Loucy (cell line): ENCODE measurements at regions not wholly inside any gene's neighbourhood (a gene's known extent, or its start where the extent isn't known, plus 50 kb on each side); places are given as distances from the start of the nearest gene placed in this dataset.

Source experiments
- EZH2phosphoT487 ChIP-seq: fragments of 200-600 bp; IDR thresholded peaks from 2 replicates; pipeline ENCODE4 v1.6.1; 2018; ENCODE audit warnings: antibody characterized with exemption, mild to moderate bottlenecking, moderate library complexity, borderline replicate concordance
- TF ChIP-seq, protein P1 (sequence below): fragments of 200-600 bp; sonication (generic); conservative IDR thresholded peaks from 2 replicates; pipeline ENCODE4 v1.5.1; 2014; ENCODE audit warnings: mild to moderate bottlenecking, antibody characterized with exemption, low read length

DNA sequence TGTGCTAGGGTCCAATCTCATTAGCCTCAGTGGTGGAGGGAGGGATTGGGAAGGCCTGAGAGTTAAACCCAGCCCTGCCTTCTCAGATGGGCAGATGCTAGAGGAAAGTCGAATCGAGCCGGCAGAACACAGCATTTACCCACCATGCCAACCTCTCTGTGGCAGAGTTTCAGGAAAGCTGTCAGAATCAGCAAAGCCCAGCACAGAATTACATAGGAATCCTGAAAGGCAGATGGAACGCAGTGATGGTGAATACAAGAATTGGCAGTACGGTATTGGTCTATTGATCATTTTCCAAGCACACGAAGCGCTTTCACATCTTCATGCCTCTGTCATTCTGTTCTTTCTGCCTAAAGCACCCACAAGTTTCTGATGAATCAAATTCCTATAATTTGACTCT is 417.7 kb upstream of the RBMS3 start:
- TF ChIP-seq, protein P1, sequence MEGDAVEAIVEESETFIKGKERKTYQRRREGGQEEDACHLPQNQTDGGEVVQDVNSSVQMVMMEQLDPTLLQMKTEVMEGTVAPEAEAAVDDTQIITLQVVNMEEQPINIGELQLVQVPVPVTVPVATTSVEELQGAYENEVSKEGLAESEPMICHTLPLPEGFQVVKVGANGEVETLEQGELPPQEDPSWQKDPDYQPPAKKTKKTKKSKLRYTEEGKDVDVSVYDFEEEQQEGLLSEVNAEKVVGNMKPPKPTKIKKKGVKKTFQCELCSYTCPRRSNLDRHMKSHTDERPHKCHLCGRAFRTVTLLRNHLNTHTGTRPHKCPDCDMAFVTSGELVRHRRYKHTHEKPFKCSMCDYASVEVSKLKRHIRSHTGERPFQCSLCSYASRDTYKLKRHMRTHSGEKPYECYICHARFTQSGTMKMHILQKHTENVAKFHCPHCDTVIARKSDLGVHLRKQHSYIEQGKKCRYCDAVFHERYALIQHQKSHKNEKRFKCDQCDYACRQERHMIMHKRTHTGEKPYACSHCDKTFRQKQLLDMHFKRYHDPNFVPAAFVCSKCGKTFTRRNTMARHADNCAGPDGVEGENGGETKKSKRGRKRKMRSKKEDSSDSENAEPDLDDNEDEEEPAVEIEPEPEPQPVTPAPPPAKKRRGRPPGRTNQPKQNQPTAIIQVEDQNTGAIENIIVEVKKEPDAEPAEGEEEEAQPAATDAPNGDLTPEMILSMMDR, result no peak
- TF ChIP-seq EZH2phosphoT487, result no peak
